Skeletal muscle tissue (tissue), 3 donors: ENCODE measurements at regions not wholly inside any gene's neighbourhood (a gene's known extent, or its start where the extent isn't known, plus 50 kb on each side); places are given as distances from the start of the nearest gene placed in this dataset.

Source experiments
- H3K27ac ChIP-seq: one replicate; pipeline ENCODE4 v1.7.0; 2013; ENCODE audit warnings: mild to moderate bottlenecking, low read depth, low read length, inconsistent platforms
- H3K27me3 ChIP-seq, 3 donors: one replicate each; pipeline ENCODE4 v1.7.0; 2013; ENCODE audit warnings: low read length in 3 of 3; ENCODE audit not compliant: control insufficient read depth in 3 of 3, insufficient read depth in 3 of 3
- H3K36me3 ChIP-seq, 3 donors: one replicate each; pipeline ENCODE4 v1.7.0; 2013; ENCODE audit warnings: low read length in 3 of 3; ENCODE audit not compliant: control insufficient read depth in 3 of 3, insufficient read depth in 3 of 3
- H3K4me1 ChIP-seq, 3 donors: one replicate each; pipeline ENCODE4 v1.7.0; 2013; ENCODE audit warnings: low read length in 3 of 3, mild to moderate bottlenecking in 3 of 3; ENCODE audit not compliant: control insufficient read depth in 3 of 3, insufficient read depth in 3 of 3
- H3K4me3 ChIP-seq, 3 donors: one replicate each; pipeline ENCODE4 v1.7.0; 2013; ENCODE audit warnings: low read length in 3 of 3
- H3K9ac ChIP-seq, 3 donors: one replicate each; pipeline ENCODE4 v1.7.0; 2013; ENCODE audit warnings: low read length in 3 of 3, mild to moderate bottlenecking in 3 of 3, moderate library complexity in 2 of 3, low read depth in 1 of 3
- H3K9me3 ChIP-seq, 3 donors: one replicate each; pipeline ENCODE4 v1.7.0; 2013; ENCODE audit warnings: low read length in 3 of 3; ENCODE audit not compliant: control insufficient read depth in 3 of 3
- donor health status: Osteomylitis.

DNA sequence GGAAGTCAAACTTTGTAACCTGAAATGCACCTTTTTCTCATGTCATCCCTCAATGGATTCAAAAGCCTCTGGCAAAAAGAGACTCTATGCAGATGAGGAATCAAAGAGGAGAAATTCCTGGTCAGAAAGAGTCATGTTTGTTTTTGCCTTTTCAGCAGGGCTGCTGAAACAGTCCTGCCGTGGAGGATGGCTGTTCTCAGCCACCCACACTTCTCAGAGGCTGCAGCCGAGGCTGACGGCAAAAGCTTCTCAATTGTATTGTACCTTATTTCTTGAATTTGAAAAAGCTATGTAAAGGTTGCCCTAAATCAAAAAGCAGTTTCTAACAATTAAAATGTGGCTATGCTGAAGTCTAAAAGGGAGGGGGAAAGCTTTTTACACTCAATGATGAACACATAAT is 385.3 kb downstream of the KCTD12 start:
- Histone ChIP-seq H3K27ac (no peak overlapping the region), H3K4me1 (no peaks in the 10 kb centered on the region), H3K9me3 (no peaks in the 10 kb centered on the region), H3K4me3 (no peak overlapping the region), H3K36me3 (no peaks in the 10 kb centered on the region), H3K27me3 (no peaks in the 10 kb centered on the region), H3K9ac (no peak overlapping the region)

DNA sequence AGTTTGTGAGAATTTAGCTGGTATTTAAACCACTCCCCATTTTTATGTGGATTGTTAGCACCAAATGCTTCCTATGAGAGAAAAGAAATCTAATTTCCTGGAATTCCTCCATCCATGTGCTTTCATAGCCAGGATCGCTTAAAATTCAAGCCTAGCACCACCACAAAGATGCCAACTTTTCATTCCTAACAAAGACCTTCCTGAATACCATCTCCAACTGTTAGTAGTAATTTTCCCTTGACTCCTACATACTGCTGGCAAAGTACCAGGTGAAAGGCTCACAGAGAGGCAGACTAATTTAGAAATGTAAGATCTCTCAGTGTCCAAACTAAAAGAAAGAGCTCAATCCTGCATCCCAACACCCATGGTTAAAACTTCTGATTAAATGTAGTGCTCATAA is 386.3 kb downstream of the KCTD12 start:
- Histone ChIP-seq H3K4me1 (no peaks in the 10 kb centered on the region), H3K4me3 (no peak overlapping the region), H3K9me3 (no peaks in the 10 kb centered on the region), H3K36me3 (no peaks in the 10 kb centered on the region), H3K27ac (no peak overlapping the region), H3K9ac (no peak overlapping the region), H3K27me3 (no peaks in the 10 kb centered on the region)

DNA sequence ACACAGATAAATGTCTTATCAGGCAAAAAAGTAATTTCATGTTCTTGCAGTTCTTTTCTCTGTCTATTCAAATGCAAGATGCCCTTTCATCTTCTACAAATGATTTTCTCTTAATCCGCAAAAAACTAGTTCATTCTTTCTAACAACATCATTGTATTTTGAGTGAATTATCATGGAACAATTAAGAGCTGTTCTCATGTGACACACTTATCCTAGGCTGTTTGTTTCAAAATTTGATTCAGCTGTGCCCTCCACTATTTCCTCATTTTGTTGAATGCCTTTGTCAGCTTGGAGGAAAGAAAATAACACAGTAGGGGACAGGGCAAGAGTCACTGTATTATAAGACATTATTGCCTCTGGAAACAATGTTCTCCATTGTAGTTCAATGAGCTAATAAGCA is 396.9 kb downstream of the KCTD12 start:
- Histone ChIP-seq H3K36me3 (no peaks in the 10 kb centered on the region), H3K9ac (no peak overlapping the region), H3K27me3 (no peaks in the 10 kb centered on the region), H3K4me3 (no peak overlapping the region), H3K4me1 (no peaks in the 10 kb centered on the region), H3K27ac (no peak overlapping the region), H3K9me3 (no peaks in the 10 kb centered on the region)

DNA sequence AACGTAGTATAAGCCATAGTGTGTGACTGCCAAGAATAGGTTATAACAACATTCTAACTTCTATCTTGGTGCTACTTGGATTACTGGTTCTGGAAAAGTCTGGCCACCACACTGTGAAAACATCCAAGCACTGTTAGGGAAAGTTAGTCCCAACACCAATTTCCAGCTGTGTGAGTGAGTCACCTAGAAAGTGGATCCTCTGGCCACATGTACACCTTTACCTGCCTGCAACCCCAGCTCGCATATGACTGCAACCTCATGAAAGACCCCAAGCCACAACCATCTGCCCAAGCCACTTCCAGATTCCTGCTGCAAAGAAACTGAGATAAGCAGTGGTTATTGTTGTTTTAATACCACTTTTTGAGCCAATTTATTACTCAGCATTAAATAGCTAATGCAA is 404.5 kb downstream of the KCTD12 start:
- H3K27me3 ChIP-seq = no peaks in the 10 kb centered on the region
- no peaks in the 10 kb centered on the region for H3K36me3 ChIP-seq
- no peak overlapping the region for H3K9ac ChIP-seq
- no peaks in the 10 kb centered on the region for H3K4me1 ChIP-seq
- H3K4me3 ChIP-seq = no peak overlapping the region
- H3K27ac ChIP-seq = no peak overlapping the region
- no peaks in the 10 kb centered on the region for H3K9me3 ChIP-seq

DNA sequence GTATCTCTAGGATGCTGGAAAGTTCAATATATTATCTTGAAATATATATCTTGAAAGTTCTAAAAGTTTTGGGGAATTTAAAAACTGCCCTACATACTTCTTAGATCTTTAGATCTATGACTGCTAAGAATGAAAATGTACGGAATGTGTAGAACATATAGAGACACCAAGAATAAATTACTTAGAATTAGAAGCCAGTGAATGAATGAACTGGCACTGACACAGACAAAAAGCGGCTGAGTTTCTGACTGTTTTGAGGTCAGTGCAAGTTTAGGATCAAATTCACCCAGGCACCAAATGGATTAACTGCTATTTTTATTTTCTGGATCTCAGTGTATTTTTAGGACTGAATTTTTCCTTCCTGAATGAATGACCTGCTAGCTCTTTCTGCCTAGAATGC is 411.2 kb downstream of the KCTD12 start:
- no peaks in the 10 kb centered on the region for H3K27me3 ChIP-seq
- H3K4me3 ChIP-seq = no peak overlapping the region
- no peak overlapping the region for H3K27ac ChIP-seq
- H3K9me3 ChIP-seq = no peaks in the 10 kb centered on the region
- peaks cover 3 to 6% (median 4%) of the 10 kb centered on the region in 3 donors for H3K4me1 ChIP-seq
- no peaks in the 10 kb centered on the region for H3K36me3 ChIP-seq
- H3K9ac ChIP-seq = no peak overlapping the region

DNA sequence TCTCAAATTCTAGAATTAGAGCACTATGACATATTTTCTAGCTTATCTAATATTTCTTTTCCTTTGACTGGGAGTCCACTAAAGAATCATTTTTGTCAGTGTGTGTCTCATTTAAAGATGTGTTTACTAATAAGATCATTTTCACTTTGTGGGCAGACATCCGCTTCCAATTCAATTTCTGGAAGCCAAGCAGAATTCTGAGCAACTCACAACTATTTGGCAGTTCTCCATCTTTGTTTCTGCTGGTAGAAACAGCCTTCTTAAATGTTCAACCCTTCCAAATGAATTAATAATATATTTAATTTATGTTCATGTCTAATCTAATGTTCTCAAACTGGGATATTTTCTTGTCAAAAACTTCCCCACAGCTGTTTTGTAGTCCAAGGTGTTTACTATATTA is 411.8 kb downstream of the KCTD12 start:
- no peak overlapping the region for H3K27ac ChIP-seq
- no peaks in the 10 kb centered on the region for H3K9me3 ChIP-seq
- no peaks in the 10 kb centered on the region for H3K27me3 ChIP-seq
- H3K9ac ChIP-seq = no peak overlapping the region
- H3K4me1 ChIP-seq = peaks cover 3 to 6% (median 4%) of the 10 kb centered on the region in 3 donors
- H3K36me3 ChIP-seq = no peaks in the 10 kb centered on the region
- H3K4me3 ChIP-seq = no peak overlapping the region

DNA sequence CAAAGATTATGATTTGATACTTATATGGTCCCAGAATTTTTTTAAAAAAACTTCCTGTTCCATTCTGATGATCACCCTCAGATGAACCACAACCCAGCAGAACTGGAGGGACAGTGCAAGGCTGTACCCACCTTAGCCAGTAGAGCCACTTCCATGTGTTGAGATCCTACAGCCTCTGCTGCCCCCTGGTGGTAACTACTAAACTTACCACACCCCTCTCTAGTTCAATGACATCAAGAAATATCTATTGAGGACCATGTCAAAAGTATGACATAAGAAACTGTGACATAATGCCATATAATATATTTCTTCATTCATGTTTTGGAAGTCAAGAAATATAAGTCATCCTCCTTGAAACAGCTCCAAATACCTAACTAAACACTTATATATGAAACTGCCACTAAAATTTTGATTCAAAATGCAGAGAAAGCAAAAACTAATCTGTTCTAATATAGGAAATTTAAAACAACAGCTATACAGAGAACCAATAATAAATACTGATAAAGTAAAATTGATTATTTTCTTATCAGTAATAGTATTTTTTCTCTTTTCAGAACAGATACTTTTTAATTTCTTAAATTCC is 412.6 kb downstream of the KCTD12 start:
- Histone ChIP-seq H3K4me1 (peaks cover 3 to 6% (median 4%) of the 10 kb centered on the region in 3 donors), H3K27ac (no peak overlapping the region), H3K9me3 (no peaks in the 10 kb centered on the region), H3K27me3 (no peaks in the 10 kb centered on the region), H3K9ac (no peak overlapping the region), H3K36me3 (no peaks in the 10 kb centered on the region), H3K4me3 (no peak overlapping the region)

DNA sequence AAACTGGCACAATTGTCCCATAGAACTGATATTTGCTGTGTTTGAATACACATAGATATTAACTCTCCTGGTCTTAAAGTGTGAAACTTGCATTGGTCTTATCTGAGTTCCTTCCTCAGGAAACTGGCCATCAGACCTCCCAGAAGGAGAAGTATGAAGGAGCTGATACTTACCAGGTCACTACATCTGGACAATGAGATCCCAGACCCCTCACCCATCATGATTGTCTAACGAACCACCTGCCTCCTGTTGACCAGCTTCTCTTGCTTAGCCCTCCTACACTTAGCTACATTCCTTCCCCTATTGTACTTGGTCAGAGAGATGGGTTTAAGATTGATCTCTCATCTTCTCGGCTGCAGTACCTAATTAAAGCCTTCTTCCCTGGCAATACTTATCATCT is 413.3 kb downstream of the KCTD12 start:
- Histone ChIP-seq H3K27ac (no peak overlapping the region), H3K4me3 (no peak overlapping the region), H3K36me3 (no peaks in the 10 kb centered on the region), H3K4me1 (peaks cover 3 to 6% (median 4%) of the 10 kb centered on the region in 3 donors), H3K27me3 (no peaks in the 10 kb centered on the region), H3K9me3 (no peaks in the 10 kb centered on the region), H3K9ac (no peak overlapping the region)

DNA sequence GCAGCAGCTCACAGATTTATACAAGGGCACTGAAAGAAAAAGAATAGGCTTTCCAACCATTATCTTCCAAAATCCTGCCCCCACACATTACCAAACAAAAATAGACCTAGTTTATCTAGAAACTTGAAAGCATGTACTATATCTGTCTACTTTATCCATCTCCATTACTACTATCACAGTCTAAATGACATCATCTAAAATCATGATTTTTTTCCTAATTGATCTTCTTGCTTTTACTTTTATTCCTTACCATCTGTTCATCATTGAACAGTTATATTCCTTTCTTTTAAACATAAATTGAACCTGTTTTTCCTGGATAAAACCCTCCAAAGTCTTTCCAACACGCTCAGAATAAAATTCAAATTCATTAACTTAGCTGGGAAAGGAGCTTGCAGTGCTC is 414.7 kb downstream of the KCTD12 start:
- H3K4me3 ChIP-seq = no peak overlapping the region
- H3K9ac ChIP-seq = no peak overlapping the region
- H3K4me1 ChIP-seq = peaks cover 3 to 6% (median 4%) of the 10 kb centered on the region in 3 donors
- no peak overlapping the region for H3K27ac ChIP-seq
- H3K36me3 ChIP-seq = no peaks in the 10 kb centered on the region
- no peaks in the 10 kb centered on the region for H3K27me3 ChIP-seq
- H3K9me3 ChIP-seq = no peaks in the 10 kb centered on the region

DNA sequence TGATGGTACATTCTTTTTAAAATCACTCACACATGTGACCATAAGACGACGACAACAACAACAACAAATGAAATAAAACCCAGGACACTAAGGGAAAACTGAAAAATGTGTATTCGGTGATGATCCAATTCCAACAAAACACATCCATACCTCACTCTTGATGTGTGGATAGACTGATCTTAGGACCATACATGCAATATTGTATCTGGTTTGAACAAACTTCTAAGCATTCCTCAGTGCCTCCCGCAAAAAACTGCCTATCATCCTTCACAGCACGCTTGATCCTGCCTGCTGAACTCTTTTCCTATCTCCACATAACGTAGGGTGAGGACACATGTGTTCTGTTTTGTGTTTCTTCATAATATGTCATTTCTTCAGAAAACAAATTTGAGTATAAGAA is 415.2 kb downstream of the KCTD12 start:
- H3K9ac ChIP-seq = no peak overlapping the region
- H3K4me1 ChIP-seq = peaks cover 3 to 6% (median 4%) of the 10 kb centered on the region in 3 donors
- H3K36me3 ChIP-seq = no peaks in the 10 kb centered on the region
- no peak overlapping the region for H3K4me3 ChIP-seq
- no peak overlapping the region for H3K27ac ChIP-seq
- H3K9me3 ChIP-seq = no peaks in the 10 kb centered on the region
- no peaks in the 10 kb centered on the region for H3K27me3 ChIP-seq

DNA sequence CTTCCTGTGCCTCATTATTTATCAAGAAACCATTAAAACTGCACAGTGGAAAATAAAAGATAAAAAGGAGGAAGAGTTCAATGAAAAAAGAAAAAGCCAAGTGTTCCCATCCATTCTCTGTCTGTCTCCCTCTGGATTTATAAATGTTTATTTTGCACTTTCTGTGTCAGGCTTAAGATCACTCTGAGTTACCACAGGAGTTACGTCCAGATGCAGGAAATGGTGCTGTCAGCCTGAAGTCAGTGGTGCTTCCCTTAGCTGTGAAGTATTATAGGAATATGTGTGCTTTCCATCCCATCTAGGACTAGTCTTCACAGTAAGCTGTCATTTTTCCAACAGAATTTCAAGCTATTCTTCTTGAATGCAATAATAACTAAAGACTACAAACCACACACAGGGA is 420.2 kb downstream of the KCTD12 start:
- Histone ChIP-seq H3K9ac (no peak overlapping the region), H3K4me1 (no peaks in the 10 kb centered on the region), H3K4me3 (no peak overlapping the region), H3K36me3 (no peaks in the 10 kb centered on the region), H3K27me3 (no peaks in the 10 kb centered on the region), H3K9me3 (no peaks in the 10 kb centered on the region), H3K27ac (no peak overlapping the region)
